K562 (cell line): ENCODE measurements at regions not wholly inside any gene's neighbourhood (a gene's known extent, or its start where the extent isn't known, plus 50 kb on each side); places are given as distances from the start of the nearest gene placed in this dataset.

Experiments
- ATAC-seq: fragments of 200-7000 bp; cut with Tn5 transposase; 3 replicates; pipeline ENCODE4 v1.9.1; 2020; ENCODE audit warnings: moderate library complexity
- BruUV-seq: library from RNA; stranded (reverse); fragments of 400-500 nt; replicated peaks from 2 replicates; lab custom pipeline; 2021; lab: Mats Ljungman, UMichigan
- CTCF ChIA-PET: fragments of 300-600 bp; formaldehyde crosslinking; extraction: SDS; loops from one replicate; lab custom pipeline; 2021; ENCODE audit warnings: low intra/inter-chr PET ratio; lab: Yijun Ruan, JAX
- POLR2A ChIA-PET: fragments of 300-600, 350-650 bp; sonication (Branson Sonifier 250); formaldehyde crosslinking; extraction: SDS; loops from one replicate; lab custom pipeline; 2021; ENCODE audit warnings: antibody characterized with exemption, inconsistent platforms; lab: Yijun Ruan, JAX
- DNase-seq, 4 experiments: peaks; one replicate each; pipeline versions ENCODE4 v3.0.0 to v3.0.0-alpha.2; 2011 to 2018; ENCODE audit warnings: low spot score in 3 of 4, mixed read lengths in 3 of 4; ENCODE audit errors: extremely low read depth in 1 of 4
- FAIRE-seq: peaks from 2 replicates; lab custom pipeline; 2011; peaks lifted over from hg19 to GRCh38; lab: Jason Lieb, UNC
- H2AFZ ChIP-seq: 2 replicates; pipeline ENCODE4 v1.6.0; 2011; ENCODE audit warnings: low read depth, low read length, control low read depth, inconsistent platforms
- H3K27ac ChIP-seq: fragments of 200-600 bp; 3 replicates; pipeline ENCODE4 v1.8.0; 2011; ENCODE audit warnings: low read depth, mild to moderate bottlenecking, control low read depth, inconsistent platforms, low read length, moderate library complexity, mixed read lengths; ENCODE audit errors: extremely low read depth
- H3K27me3 ChIP-seq, 2 experiments: fragments of 300-600 bp in 1 of 2; 2 replicates in 1 of 2; 3 replicates in 1 of 2; pipeline versions ENCODE4 v1.6.0 to v1.8.0; 2011; ENCODE audit warnings: inconsistent platforms in 2 of 2, low read length in 2 of 2, mild to moderate bottlenecking in 1 of 2, mixed read lengths in 1 of 2, moderate library complexity in 1 of 2; ENCODE audit not compliant: control insufficient read depth in 2 of 2, insufficient read depth in 2 of 2
- H3K36me3 ChIP-seq: fragments of 300-600 bp; 3 replicates; pipeline ENCODE4 v1.8.0; 2011; ENCODE audit warnings: mild to moderate bottlenecking, low read length, inconsistent platforms; ENCODE audit not compliant: control insufficient read depth, insufficient read depth
- H3K4me1 ChIP-seq, 2 experiments: fragments of 200-600 bp in 1 of 2; replicated peaks in 1 of 2; 2 replicates in 1 of 2; 3 replicates in 1 of 2; pipeline versions ENCODE4 v1.5.1 to v1.8.0; 2011; ENCODE audit warnings: inconsistent platforms in 2 of 2, low read length in 2 of 2, mild to moderate bottlenecking in 1 of 2, mixed read lengths in 1 of 2, moderate library complexity in 1 of 2; ENCODE audit not compliant: control insufficient read depth in 2 of 2, insufficient read depth in 2 of 2
- H3K4me2 ChIP-seq: 2 replicates; pipeline ENCODE4 v1.6.1; 2011; ENCODE audit warnings: low read length, control low read depth, inconsistent platforms, mixed read lengths; ENCODE audit not compliant: insufficient read depth
- H3K4me3 ChIP-seq: fragments of 200-600 bp; sonication (generic), shearing (Covaris generic); 2 replicates; pipeline ENCODE4 v1.5.1; 2016; ENCODE audit warnings: control low read depth, inconsistent platforms
- H3K79me2 ChIP-seq: fragments of 200-600 bp; 3 replicates; pipeline ENCODE4 v1.8.0; 2011; ENCODE audit warnings: low read length, inconsistent platforms; ENCODE audit not compliant: control insufficient read depth, insufficient read depth
- H3K9ac ChIP-seq, 2 experiments: 2 replicates each; pipeline versions ENCODE4 v1.6.0 to v1.6.1; 2011; ENCODE audit warnings: low read depth in 2 of 2, low read length in 2 of 2, control low read depth in 1 of 2, inconsistent platforms in 1 of 2, mild to moderate bottlenecking in 1 of 2, mixed read lengths in 1 of 2; ENCODE audit not compliant: insufficient read depth in 1 of 2
- H3K9me1 ChIP-seq: one replicate; pipeline ENCODE4 v1.6.0; 2011; ENCODE audit warnings: inconsistent platforms, mild to moderate bottlenecking, low read length, moderate library complexity; ENCODE audit not compliant: control insufficient read depth, insufficient read depth
- H3K9me3 ChIP-seq: replicated peaks from 2 replicates; pipeline ENCODE4 v1.5.1; 2011; ENCODE audit warnings: low read depth, low read length, inconsistent platforms; ENCODE audit not compliant: control insufficient read depth, insufficient read depth
- H4K20me1 ChIP-seq: replicated peaks from 2 replicates; pipeline ENCODE4 v1.6.1; 2011; ENCODE audit warnings: low read length, inconsistent platforms, mixed read lengths; ENCODE audit not compliant: control insufficient read depth, insufficient read depth
- ARHGAP35 ChIP-seq: fragments of 450-650 bp; IDR thresholded peaks from 2 replicates; pipeline ENCODE4 v1.6.1; 2018; ENCODE audit not compliant: partially characterized antibody
- HCFC1 ChIP-seq: IDR thresholded peaks from 2 replicates; pipeline ENCODE4 v1.6.1; 2012; ENCODE audit warnings: low read depth, low read length, improper control_type of control experiment
- ILF3 ChIP-seq: fragments of 450-650 bp; IDR thresholded peaks from 2 replicates; pipeline ENCODE4 v1.6.1; 2018; ENCODE audit warnings: antibody characterized with exemption, mild to moderate bottlenecking, moderate library complexity, borderline replicate concordance
- NR2F6 ChIP-seq: fragments of 450-650 bp; formaldehyde crosslinking; IDR thresholded peaks from 2 replicates; pipeline ENCODE4 v1.4.0; 2020; ENCODE audit warnings: mild to moderate bottlenecking
- POLR2H ChIP-seq: IDR thresholded peaks from 2 replicates; pipeline ENCODE4 v1.6.1; 2016; ENCODE audit warnings: missing genetic modification characterization, low read depth, mild to moderate bottlenecking, control low read depth, missing compliant biosample characterization, moderate library complexity
- RBM14 ChIP-seq: fragments of 200-400 bp; formaldehyde crosslinking; IDR thresholded peaks from 2 replicates; pipeline ENCODE4 v1.6.1; 2018; ENCODE audit warnings: low read depth, mild to moderate bottlenecking, low read length, moderate library complexity, borderline replicate concordance; ENCODE audit not compliant: insufficient read depth
- SMAD1 ChIP-seq: fragments of 150-350 bp; IDR thresholded peaks from 2 replicates; pipeline ENCODE4 v1.6.1; 2014; ENCODE audit warnings: low read length, low read depth; ENCODE audit not compliant: partially characterized antibody
- ZFX ChIP-seq: sonication (generic); formaldehyde crosslinking; IDR thresholded peaks from 2 replicates; pipeline ENCODE4 v1.8.0; 2022; ENCODE audit warnings: mild to moderate bottlenecking, missing genetic modification reagents, moderate library complexity
- ZNF133 ChIP-seq: fragments of 250-450 bp; sonication (Bioruptor Pico); IDR thresholded peaks from 2 replicates; pipeline ENCODE4 v1.4.0; 2020; ENCODE audit warnings: mild to moderate bottlenecking
- ZNF282 ChIP-seq: sonication (generic); formaldehyde crosslinking; IDR thresholded peaks from 2 replicates; pipeline ENCODE4 v1.8.1; 2023; ENCODE audit warnings: missing genetic modification reagents
- WGBS: fragments of 100-300 bp; shearing (Covaris generic); methylation state at CpG from one replicate; pipeline ENCODE4 v1.1.6; 2016; ENCODE audit warnings: low coverage, mixed read lengths; ENCODE audit not compliant: insufficient coverage; ENCODE audit errors: missing lambda C conversion rate; 5-methylcytosine and 5-hydroxymethylcytosine counted together
- in situ Hi-C: fragments of 300-500 bp; cut with MboI; formaldehyde crosslinking; loops from 4 replicates; pipeline ENCODE4 v1.15.0; 2018; ENCODE audit warnings: inconsistent platforms, mixed read lengths
- intact Hi-C: fragments of 100-400 bp; cut with micrococcal nuclease; formaldehyde crosslinking; loops from 2 replicates; pipeline ENCODE4 v1.14.2; 2022

- Histone ChIP-seq H3K4me3 (no peak overlapping the region), H3K9me3 (no peaks in the 10 kb centered on the region), H3K9me1 (no peaks in the 10 kb centered on the region), H3K36me3 (no peaks in the 10 kb centered on the region), H3K9ac (no peak overlapping the region), H3K79me2 (no peaks in the 10 kb centered on the region), H3K27me3 (no peaks in the 10 kb centered on the region), H2AFZ (no peak overlapping the region), H3K27ac (no peak overlapping the region), H4K20me1 (no peaks in the 10 kb centered on the region), H3K4me2 (no peak overlapping the region), H3K4me1 (no peaks in the 10 kb centered on the region)
- WGBS: 0% methylated on average over 5 of the region's 5 CpGs
- FAIRE-seq (no peak), DNase-seq (no peak), ATAC-seq (no peak)
- no TSS peak for BruUV-seq
- intact Hi-C loops (no loop called here), in situ Hi-C loops (no loop called here)
- CTCF ChIA-PET: no interaction called here
- POLR2A ChIA-PET: no interaction called here
- no peak for TF ChIP-seq ZNF133 (CRISPR knock-in tag)
- no peak for TF ChIP-seq ARHGAP35
- TF ChIP-seq ZFX: no peak
- TF ChIP-seq SMAD1: no peak
- no peak for TF ChIP-seq RBM14
- no peak for TF ChIP-seq HCFC1
- TF ChIP-seq NR2F6 (CRISPR knock-in tag): no peak
- TF ChIP-seq ZNF282 (CRISPR knock-in tag): no peak
- TF ChIP-seq ILF3: no peak
- TF ChIP-seq POLR2H (tag): no peak
Observed at GRCh38 chr6:9943986-9944385, 470.9 kb downstream of the TFAP2A start.
